GM12878 (cell line): ENCODE measurements at regions not wholly inside any gene's neighbourhood (a gene's known extent, or its start where the extent isn't known, plus 50 kb on each side); places are given as distances from the start of the nearest gene placed in this dataset.

Experiments used
- ATAC-seq: fragments of 200-7000 bp; cut with Tn5 transposase; 3 replicates; pipeline ENCODE4 v1.9.1; 2020; ENCODE audit warnings: mild to moderate bottlenecking, moderate library complexity
- BruUV-seq: library from RNA; stranded (reverse); fragments of 400-500 nt; replicated peaks from 2 replicates; lab custom pipeline; 2021; lab: Mats Ljungman, UMichigan
- CTCF ChIA-PET: fragments of 300-600 bp; sonication (Branson Sonifier 250); formaldehyde crosslinking; extraction: SDS; loops from one replicate; lab custom pipeline; 2021; ENCODE audit warnings: inconsistent platforms; lab: Yijun Ruan, JAX
- POLR2A ChIA-PET: fragments of 350-600 bp; formaldehyde crosslinking; extraction: SDS; loops from one replicate; lab custom pipeline; 2021; ENCODE audit warnings: inconsistent platforms; lab: Charles Lee
- RAD21 ChIA-PET: fragments of 300-600 bp; sonication (Branson Sonifier 250); formaldehyde crosslinking; loops from one replicate; lab custom pipeline; 2023; ENCODE audit warnings: antibody characterized with exemption; ENCODE audit not compliant: unreplicated experiment; lab: Charles Lee
- SMC1A ChIA-PET: fragments of 300-600 bp; sonication (Branson Sonifier 250); formaldehyde crosslinking; loops from one replicate; lab custom pipeline; 2023; ENCODE audit not compliant: unreplicated experiment, uncharacterized antibody; lab: Charles Lee
- DNase-seq: peaks from one replicate; pipeline ENCODE4 v3.0.0-alpha.2; 2011; ENCODE audit warnings: low read depth, low spot score
- FAIRE-seq: peaks from 3 replicates; lab custom pipeline; 2011; peaks lifted over from hg19 to GRCh38; lab: Jason Lieb, UNC
- H2AFZ ChIP-seq: 2 replicates; pipeline ENCODE4 v1.6.0; 2011; ENCODE audit warnings: low read depth, low read length, control low read depth; ENCODE audit not compliant: control insufficient read depth
- H3K27ac ChIP-seq: 2 replicates; pipeline ENCODE4 v1.5.1; 2011; ENCODE audit warnings: control low read depth; ENCODE audit not compliant: control insufficient read depth, insufficient read depth
- H3K27me3 ChIP-seq, 2 experiments: replicated peaks in 1 of 2; 2 replicates each; pipeline versions ENCODE4 v1.6.0 to v1.6.1; 2011; ENCODE audit warnings: low read length in 1 of 2; ENCODE audit not compliant: control insufficient read depth in 2 of 2, insufficient read depth in 2 of 2
- H3K36me3 ChIP-seq, 2 experiments: 2 replicates each; pipeline ENCODE4 v1.5.1; 2011; ENCODE audit warnings: low read length in 1 of 2; ENCODE audit not compliant: control insufficient read depth in 2 of 2, insufficient read depth in 2 of 2
- H3K4me1 ChIP-seq: 2 replicates; pipeline ENCODE4 v1.6.1; 2011; ENCODE audit warnings: mild to moderate bottlenecking, low read length, moderate library complexity, mixed read lengths; ENCODE audit not compliant: control insufficient read depth, insufficient read depth
- H3K4me2 ChIP-seq: 2 replicates; pipeline ENCODE4 v1.6.0; 2011; ENCODE audit warnings: control low read depth; ENCODE audit not compliant: control insufficient read depth, insufficient read depth
- H3K4me3 ChIP-seq: fragments of 200-600 bp; sonication (generic); 2 replicates; pipeline ENCODE4 v1.5.1; 2016
- H3K79me2 ChIP-seq: 2 replicates; pipeline ENCODE4 v1.6.0; 2011; ENCODE audit warnings: low read length; ENCODE audit not compliant: control insufficient read depth, insufficient read depth
- H3K9ac ChIP-seq: 2 replicates; pipeline ENCODE4 v1.8.0; 2011; ENCODE audit warnings: low read length, control low read depth, mixed read lengths; ENCODE audit not compliant: control insufficient read depth, insufficient read depth
- H3K9me3 ChIP-seq: replicated peaks from 3 replicates; pipeline ENCODE4 v1.5.1; 2011; ENCODE audit warnings: mild to moderate bottlenecking, low read length; ENCODE audit not compliant: control insufficient read depth, insufficient read depth
- H4K20me1 ChIP-seq: 2 replicates; pipeline ENCODE4 v1.6.0; 2011; ENCODE audit not compliant: control insufficient read depth, insufficient read depth
- CBFB ChIP-seq: IDR thresholded peaks from 2 replicates; pipeline ENCODE4 v1.6.1; 2016; ENCODE audit warnings: antibody characterized with exemption, low read depth
- CHD4 ChIP-seq: fragments of 200-600 bp; sonication (generic); IDR thresholded peaks from 2 replicates; pipeline ENCODE4 v1.6.1; 2016; ENCODE audit warnings: mild to moderate bottlenecking
- NR2C2 ChIP-seq: IDR thresholded peaks from 2 replicates; pipeline ENCODE4 v1.6.1; 2011; ENCODE audit warnings: borderline replicate concordance, low read depth; ENCODE audit not compliant: control insufficient read depth, insufficient read length
- STAT1 ChIP-seq: fragments of 450-650 bp; conservative IDR thresholded peaks from 2 replicates; pipeline ENCODE4 v1.6.1; 2014; ENCODE audit warnings: antibody characterized with exemption, mild to moderate bottlenecking
- SUZ12 ChIP-seq: fragments of 200-600 bp; sonication (generic); IDR thresholded peaks from one replicate; pipeline ENCODE4 v1.6.1; 2018; ENCODE audit warnings: antibody characterized with exemption, mild to moderate bottlenecking; ENCODE audit not compliant: unreplicated experiment
- in situ Hi-C: fragments of 300-500 bp; cut with MboI; formaldehyde crosslinking; loops from 9 replicates; pipeline ENCODE4 v1.14.3; 2018; ENCODE audit warnings: mixed read lengths
- intact Hi-C: fragments of 100-400 bp; cut with micrococcal nuclease; formaldehyde crosslinking; loops from one replicate; pipeline ENCODE4 v1.14.2; 2022; ENCODE audit not compliant: unreplicated experiment
- TF ChIP-seq, protein P1 (sequence below): IDR thresholded peaks from 2 replicates; pipeline ENCODE4 v1.6.1; 2012; ENCODE audit warnings: low read depth, low read length, improper control_type of control experiment
- TF ChIP-seq, protein P2 (sequence below): IDR thresholded peaks from 2 replicates; pipeline ENCODE4 v1.6.1; 2011; ENCODE audit warnings: borderline replicate concordance, low read depth, mild to moderate bottlenecking, moderate library complexity, mixed read lengths, low read length; ENCODE audit not compliant: insufficient read depth; ENCODE audit errors: extremely low read length

DNA sequence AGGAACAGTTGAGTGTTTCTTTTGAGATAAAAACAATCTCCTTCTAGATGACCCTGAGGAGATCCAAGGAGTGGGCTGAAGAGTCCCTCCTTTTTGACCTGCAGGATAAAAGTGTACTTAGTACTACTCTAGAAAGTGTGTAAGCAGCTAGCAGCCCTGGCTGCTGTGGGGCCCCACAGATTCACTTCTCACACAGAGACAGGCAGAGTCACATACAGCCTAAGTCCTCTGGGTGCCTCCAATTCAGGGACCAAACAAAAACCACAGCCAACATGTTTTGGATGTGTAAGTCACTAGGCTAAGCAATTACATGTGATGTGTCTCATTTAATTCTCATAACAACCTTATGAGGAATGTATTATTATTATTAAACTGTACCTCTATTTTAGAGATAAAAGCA, 97.1 kb downstream of the TMEM100 start:
- H3K36me3 ChIP-seq: no peaks in the 10 kb centered on the region
- H3K4me1 ChIP-seq: no peaks in the 10 kb centered on the region
- H3K9ac ChIP-seq: no peak overlapping the region
- FAIRE-seq (no peak), ATAC-seq (peak; percentile 70), DNase-seq (no peak)
- no TSS peak for BruUV-seq
- no peak overlapping the region; the same call in 1 of the 2 replicates for H2AFZ ChIP-seq
- ChIA-PET CTCF (interaction anchor here (0.5 to 0.7 kb wide), 2 partner anchors 24 to 54 kb away, joined by 3 read pairs; no protein-coding TSS in a partner anchor), RAD21 (no interaction called here), POLR2A (no interaction called here), SMC1A (no interaction called here)
- peak overlapping the region; percentile 65 for H3K4me2 ChIP-seq
- H3K27me3 ChIP-seq: no peaks in the 10 kb centered on the region
- 0 out of 2 replicates have a peak overlapping the region, but pooled peaks have one; percentile 32 for H3K4me3 ChIP-seq
- intact Hi-C loops (no loop called here), in situ Hi-C loops (no loop called here)
- no peak for TF ChIP-seq SUZ12
- TF ChIP-seq NR2C2: no peak
- TF ChIP-seq, protein P1, sequence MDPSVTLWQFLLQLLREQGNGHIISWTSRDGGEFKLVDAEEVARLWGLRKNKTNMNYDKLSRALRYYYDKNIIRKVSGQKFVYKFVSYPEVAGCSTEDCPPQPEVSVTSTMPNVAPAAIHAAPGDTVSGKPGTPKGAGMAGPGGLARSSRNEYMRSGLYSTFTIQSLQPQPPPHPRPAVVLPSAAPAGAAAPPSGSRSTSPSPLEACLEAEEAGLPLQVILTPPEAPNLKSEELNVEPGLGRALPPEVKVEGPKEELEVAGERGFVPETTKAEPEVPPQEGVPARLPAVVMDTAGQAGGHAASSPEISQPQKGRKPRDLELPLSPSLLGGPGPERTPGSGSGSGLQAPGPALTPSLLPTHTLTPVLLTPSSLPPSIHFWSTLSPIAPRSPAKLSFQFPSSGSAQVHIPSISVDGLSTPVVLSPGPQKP: no peak
- TF ChIP-seq CBFB: no peak
- no peak for TF ChIP-seq CHD4
- TF ChIP-seq, protein P2, sequence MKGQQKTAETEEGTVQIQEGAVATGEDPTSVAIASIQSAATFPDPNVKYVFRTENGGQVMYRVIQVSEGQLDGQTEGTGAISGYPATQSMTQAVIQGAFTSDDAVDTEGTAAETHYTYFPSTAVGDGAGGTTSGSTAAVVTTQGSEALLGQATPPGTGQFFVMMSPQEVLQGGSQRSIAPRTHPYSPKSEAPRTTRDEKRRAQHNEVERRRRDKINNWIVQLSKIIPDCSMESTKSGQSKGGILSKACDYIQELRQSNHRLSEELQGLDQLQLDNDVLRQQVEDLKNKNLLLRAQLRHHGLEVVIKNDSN: no peak
- TF ChIP-seq STAT1: no peak
- peak overlapping the region; percentile 33; the same call in 1 of the 2 replicates for H3K27ac ChIP-seq
- no peaks in the 10 kb centered on the region for H4K20me1 ChIP-seq
- H3K9me3 ChIP-seq: no peaks in the 10 kb centered on the region; the same call in 1 of the 3 replicates
- H3K79me2 ChIP-seq: no peaks in the 10 kb centered on the region
